MCF 10A (cell line): ENCODE measurements at regions not wholly inside any gene's neighbourhood (a gene's known extent, or its start where the extent isn't known, plus 50 kb on each side); places are given as distances from the start of the nearest gene placed in this dataset.
"Not testable (repeated sequence)": the region's sequence is repeated elsewhere in the genome, so short reads cannot be mapped to it uniquely, and the experiment has no call there.

Experiments used
- BruUV-seq: library from RNA; stranded (reverse); fragments of 400-500 nt; replicated peaks from 2 replicates; lab custom pipeline; 2021; lab: Mats Ljungman, UMichigan
- CTCF ChIA-PET: fragments of 300-600 bp; sonication (Branson Sonifier 250); formaldehyde crosslinking; extraction: SDS; loops from one replicate; lab custom pipeline; 2021; ENCODE audit warnings: antibody characterized with exemption, inconsistent platforms; lab: Yijun Ruan, JAX
- POLR2A ChIA-PET: fragments of 300-600, 350-650 bp; sonication (Branson Sonifier 250); formaldehyde crosslinking; extraction: SDS; loops from one replicate; lab custom pipeline; 2020; ENCODE audit warnings: antibody characterized with exemption, inconsistent platforms; lab: Yijun Ruan, JAX
- DNase-seq: peaks from one replicate; pipeline ENCODE4 v3.0.0-alpha.2; 2018; ENCODE audit not compliant: unreplicated experiment
- H3K27ac Mint-ChIP-seq: one replicate; pipeline ENCODE4 v1.8.0; 2022; ENCODE audit warnings: mild to moderate bottlenecking, low read depth, mixed read lengths; ENCODE audit not compliant: unreplicated experiment
- H3K27me3 Mint-ChIP-seq: one replicate; pipeline ENCODE4 v1.8.0; 2022; ENCODE audit warnings: mixed read lengths; ENCODE audit not compliant: insufficient read depth, unreplicated experiment
- H3K36me3 Mint-ChIP-seq: one replicate; pipeline ENCODE4 v1.8.0; 2022; ENCODE audit warnings: mild to moderate bottlenecking, moderate library complexity, mixed read lengths; ENCODE audit not compliant: insufficient read depth, unreplicated experiment
- H3K4me1 Mint-ChIP-seq: one replicate; pipeline ENCODE4 v1.8.0; 2022; ENCODE audit warnings: mixed read lengths; ENCODE audit not compliant: insufficient read depth, unreplicated experiment
- H3K4me3 Mint-ChIP-seq: one replicate; pipeline ENCODE4 v1.8.0; 2022; ENCODE audit warnings: mild to moderate bottlenecking, moderate library complexity, mixed read lengths; ENCODE audit not compliant: unreplicated experiment
- H3K9me3 Mint-ChIP-seq: one replicate; pipeline ENCODE4 v1.8.0; 2022; ENCODE audit warnings: mixed read lengths; ENCODE audit not compliant: unreplicated experiment
- CTCF ChIP-seq: fragments of 200-600 bp; IDR thresholded peaks from one replicate; pipeline ENCODE4 v1.8.0; 2022; ENCODE audit warnings: antibody characterized with exemption, mild to moderate bottlenecking; ENCODE audit not compliant: unreplicated experiment
- intact Hi-C: fragments of 100-400 bp; cut with micrococcal nuclease; formaldehyde crosslinking; loops from 2 replicates; pipeline ENCODE4 v1.14.1; 2022

GRCh38 chrX:31014474-31014873, 57.4 kb downstream of the FTHL17 start:
- H3K9me3 Mint-ChIP-seq, H3K27ac Mint-ChIP-seq, H3K4me1 Mint-ChIP-seq, intact Hi-C loops, H3K4me3 Mint-ChIP-seq, CTCF ChIA-PET, BruUV-seq, H3K36me3 Mint-ChIP-seq, DNase-seq, POLR2A ChIA-PET: not testable (repeated sequence)
- H3K27me3 Mint-ChIP-seq: peaks cover 18% of the 10 kb centered on the region

DNA sequence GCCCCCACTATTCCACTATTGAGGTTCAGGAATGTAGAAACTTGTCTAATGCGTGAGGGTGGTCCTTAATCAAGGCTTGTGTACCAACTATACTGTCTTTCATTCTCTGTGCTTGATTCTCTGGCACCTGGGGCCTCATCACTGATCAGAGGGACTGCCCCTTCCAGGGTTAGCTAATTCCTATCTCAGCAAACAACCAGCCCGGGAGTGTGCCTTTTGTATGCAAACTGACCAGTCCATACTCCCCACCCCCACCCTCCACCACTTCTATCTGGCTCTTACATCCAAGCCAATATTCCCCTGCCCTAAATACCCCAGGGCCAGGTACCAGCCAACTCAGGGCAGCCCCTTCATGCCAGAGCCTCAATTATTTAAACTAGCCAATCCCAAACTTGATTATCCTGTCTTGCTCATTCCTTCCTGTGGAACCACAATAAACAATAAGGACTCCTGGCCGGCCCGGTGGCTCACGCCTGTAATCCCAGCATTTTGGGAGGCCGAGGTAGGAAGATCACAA, 59.3 kb downstream of the FTHL17 start:
- POLR2A ChIA-PET: no interaction called here
- DNase-seq: no peak
- CTCF ChIA-PET: no interaction called here
- peaks cover 13% of the 10 kb centered on the region for H3K27me3 Mint-ChIP-seq
- peaks cover 7% of the 10 kb centered on the region for H3K9me3 Mint-ChIP-seq
- H3K4me1 Mint-ChIP-seq: no peaks in the 10 kb centered on the region
- intact Hi-C loops: no loop called here
- H3K4me3 Mint-ChIP-seq: no peak overlapping the region
- no peak overlapping the region for H3K27ac Mint-ChIP-seq
- no peaks in the 10 kb centered on the region for H3K36me3 Mint-ChIP-seq
- TF ChIP-seq CTCF: no peak
- BruUV-seq: no TSS peak

GRCh38 chrX:31007321-31007720, 64.5 kb downstream of the FTHL17 start:
- ChIA-PET POLR2A (no interaction called here), CTCF (interaction anchor here (0.5 to 1.1 kb wide), 2 partner anchors 29 to 30 kb away, joined by 3 to 6 read pairs; no protein-coding TSS in a partner anchor)
- H3K27ac Mint-ChIP-seq: no peak overlapping the region
- no peaks in the 10 kb centered on the region for H3K27me3 Mint-ChIP-seq
- TF ChIP-seq CTCF: no peak
- H3K9me3 Mint-ChIP-seq: no peaks in the 10 kb centered on the region
- no peaks in the 10 kb centered on the region for H3K4me1 Mint-ChIP-seq
- no peak overlapping the region for H3K4me3 Mint-ChIP-seq
- intact Hi-C loops: no loop called here
- BruUV-seq: no TSS peak
- no peak for DNase-seq
- no peaks in the 10 kb centered on the region for H3K36me3 Mint-ChIP-seq

- H3K9me3 Mint-ChIP-seq: no peaks in the 10 kb centered on the region
- H3K36me3 Mint-ChIP-seq: no peaks in the 10 kb centered on the region
- H3K4me3 Mint-ChIP-seq: no peak overlapping the region
- no peak for DNase-seq
- TF ChIP-seq CTCF: no peak
- BruUV-seq: no TSS peak
- CTCF ChIA-PET: no interaction called here
- peaks cover 7% of the 10 kb centered on the region for H3K27me3 Mint-ChIP-seq
- H3K4me1 Mint-ChIP-seq: no peaks in the 10 kb centered on the region
- intact Hi-C loops: no loop called here
- POLR2A ChIA-PET: no interaction called here
- no peak overlapping the region for H3K27ac Mint-ChIP-seq
Measured at GRCh38 chrX:31006027-31006426, 65.8 kb downstream of the FTHL17 start.

- CTCF ChIA-PET: no interaction called here
- intact Hi-C loops: no loop called here
- no peak for DNase-seq
Measured at GRCh38 chrX:30997411-30997810, 74.4 kb downstream of the FTHL17 start.

More at GRCh38 chrX:30997411-30997810, 74.4 kb downstream of the FTHL17 start:
- Mint-ChIP-seq H3K27ac (no peak overlapping the region), H3K27me3 (peaks cover 14% of the 10 kb centered on the region), H3K4me1 (no peaks in the 10 kb centered on the region), H3K4me3 (no peak overlapping the region), H3K36me3 (no peaks in the 10 kb centered on the region), H3K9me3 (no peaks in the 10 kb centered on the region)
- BruUV-seq: no TSS peak
- no peak for TF ChIP-seq CTCF
- POLR2A ChIA-PET: interaction anchor here (0.7 kb wide), 1 partner anchor 1662 kb away, joined by 3 read pairs; no protein-coding TSS in a partner anchor
